Gastroesophageal sphincter (tissue), 3 donors: ENCODE measurements at regions not wholly inside any gene's neighbourhood (a gene's known extent, or its start where the extent isn't known, plus 50 kb on each side); places are given as distances from the start of the nearest gene placed in this dataset.
"Not testable (repeated sequence)": the region's sequence is repeated elsewhere in the genome, so short reads cannot be mapped to it uniquely, and the experiment has no call there.

Experiments
- EP300 ChIP-seq: sonication (generic); formaldehyde crosslinking; IDR thresholded peaks from one replicate; pipeline ENCODE4 v1.6.1; 2017; ENCODE audit warnings: antibody characterized with exemption, mild to moderate bottlenecking
- POLR2A ChIP-seq, 2 donors: fragments of 450-650 bp; IDR thresholded peaks; one replicate each; pipeline ENCODE4 v1.6.1; 2017; ENCODE audit warnings: antibody characterized with exemption in 2 of 2, mild to moderate bottlenecking in 2 of 2, moderate library complexity in 1 of 2
- TF ChIP-seq, protein P1 (sequence below), 4 experiments: fragments of 200-600 bp in 2 of 4; fragments of 450-650 bp in 2 of 4; sonication (generic) in 1 of 4; IDR thresholded peaks; one replicate each; pipeline ENCODE4 v1.5.1; 2017 to 2019; ENCODE audit warnings: antibody characterized with exemption in 4 of 4, mild to moderate bottlenecking in 2 of 4, moderate library complexity in 2 of 4

DNA sequence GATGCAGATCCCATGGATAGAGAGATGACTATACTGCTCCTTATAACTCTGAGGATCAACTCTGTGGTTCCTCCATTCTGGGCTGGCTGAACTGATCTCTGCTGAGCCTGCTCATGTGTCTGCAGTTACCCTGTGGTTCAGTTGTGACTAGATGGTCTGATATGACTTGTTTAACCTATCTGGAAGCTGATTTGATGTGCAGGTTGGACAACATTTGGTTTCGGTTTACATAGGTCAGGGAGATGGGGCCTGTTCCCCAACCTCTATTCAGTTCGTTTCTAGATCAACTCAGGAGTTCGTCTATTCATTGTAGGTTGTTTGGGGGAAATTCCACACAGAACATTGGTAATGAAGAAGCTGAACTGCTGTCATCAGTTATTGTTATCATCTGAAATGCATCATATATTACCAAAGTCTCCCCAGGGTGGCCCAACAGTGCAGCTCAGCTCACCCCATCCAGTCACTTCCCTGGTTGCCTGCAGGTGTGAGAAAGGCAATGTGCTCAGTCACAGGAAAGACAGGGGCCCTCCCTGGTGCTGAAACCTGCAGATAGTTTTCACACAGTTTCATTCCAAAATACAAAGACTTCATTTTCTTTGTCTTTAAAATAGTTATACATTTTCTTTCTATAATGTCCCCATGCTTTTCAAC, 415.0 kb downstream of the RPIA start:
- TF ChIP-seq, protein P1, sequence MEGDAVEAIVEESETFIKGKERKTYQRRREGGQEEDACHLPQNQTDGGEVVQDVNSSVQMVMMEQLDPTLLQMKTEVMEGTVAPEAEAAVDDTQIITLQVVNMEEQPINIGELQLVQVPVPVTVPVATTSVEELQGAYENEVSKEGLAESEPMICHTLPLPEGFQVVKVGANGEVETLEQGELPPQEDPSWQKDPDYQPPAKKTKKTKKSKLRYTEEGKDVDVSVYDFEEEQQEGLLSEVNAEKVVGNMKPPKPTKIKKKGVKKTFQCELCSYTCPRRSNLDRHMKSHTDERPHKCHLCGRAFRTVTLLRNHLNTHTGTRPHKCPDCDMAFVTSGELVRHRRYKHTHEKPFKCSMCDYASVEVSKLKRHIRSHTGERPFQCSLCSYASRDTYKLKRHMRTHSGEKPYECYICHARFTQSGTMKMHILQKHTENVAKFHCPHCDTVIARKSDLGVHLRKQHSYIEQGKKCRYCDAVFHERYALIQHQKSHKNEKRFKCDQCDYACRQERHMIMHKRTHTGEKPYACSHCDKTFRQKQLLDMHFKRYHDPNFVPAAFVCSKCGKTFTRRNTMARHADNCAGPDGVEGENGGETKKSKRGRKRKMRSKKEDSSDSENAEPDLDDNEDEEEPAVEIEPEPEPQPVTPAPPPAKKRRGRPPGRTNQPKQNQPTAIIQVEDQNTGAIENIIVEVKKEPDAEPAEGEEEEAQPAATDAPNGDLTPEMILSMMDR (IDR thresholded peaks at IDR 0.05): not testable (repeated sequence)
- TF ChIP-seq POLR2A (IDR thresholded peaks at IDR 0.05); EP300: not testable (repeated sequence)
